ENCODE measurements at regions not wholly inside any gene's neighbourhood (a gene's known extent, or its start where the extent isn't known, plus 50 kb on each side); places are given as distances from the start of the nearest gene placed in this dataset.

DNA sequence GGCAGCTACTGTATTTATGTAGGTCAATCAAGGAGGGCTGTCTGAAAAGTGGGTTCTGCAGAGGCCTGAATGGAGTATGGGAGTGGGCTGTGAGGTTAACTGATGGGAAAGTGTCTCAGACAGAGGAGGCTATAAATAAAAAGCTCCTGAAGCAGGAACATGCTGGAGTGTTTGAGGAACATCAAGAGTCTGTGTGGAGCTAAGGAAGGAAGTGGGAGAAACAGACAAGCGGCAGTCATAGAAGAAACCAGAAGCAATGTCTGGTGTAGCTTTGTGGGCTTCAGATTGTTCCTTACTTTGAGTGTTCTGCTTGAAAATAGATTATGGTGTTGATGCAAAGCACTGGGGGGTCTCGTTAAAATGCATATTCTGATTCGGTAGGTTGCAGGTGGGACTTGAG lies 101.5 kb upstream of the OGFRL1 start:
- no peak for TF ChIP-seq POLR2A (IDR thresholded peaks at IDR 0.05)
- TF ChIP-seq, protein P1, sequence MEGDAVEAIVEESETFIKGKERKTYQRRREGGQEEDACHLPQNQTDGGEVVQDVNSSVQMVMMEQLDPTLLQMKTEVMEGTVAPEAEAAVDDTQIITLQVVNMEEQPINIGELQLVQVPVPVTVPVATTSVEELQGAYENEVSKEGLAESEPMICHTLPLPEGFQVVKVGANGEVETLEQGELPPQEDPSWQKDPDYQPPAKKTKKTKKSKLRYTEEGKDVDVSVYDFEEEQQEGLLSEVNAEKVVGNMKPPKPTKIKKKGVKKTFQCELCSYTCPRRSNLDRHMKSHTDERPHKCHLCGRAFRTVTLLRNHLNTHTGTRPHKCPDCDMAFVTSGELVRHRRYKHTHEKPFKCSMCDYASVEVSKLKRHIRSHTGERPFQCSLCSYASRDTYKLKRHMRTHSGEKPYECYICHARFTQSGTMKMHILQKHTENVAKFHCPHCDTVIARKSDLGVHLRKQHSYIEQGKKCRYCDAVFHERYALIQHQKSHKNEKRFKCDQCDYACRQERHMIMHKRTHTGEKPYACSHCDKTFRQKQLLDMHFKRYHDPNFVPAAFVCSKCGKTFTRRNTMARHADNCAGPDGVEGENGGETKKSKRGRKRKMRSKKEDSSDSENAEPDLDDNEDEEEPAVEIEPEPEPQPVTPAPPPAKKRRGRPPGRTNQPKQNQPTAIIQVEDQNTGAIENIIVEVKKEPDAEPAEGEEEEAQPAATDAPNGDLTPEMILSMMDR (IDR thresholded peaks at IDR 0.05) = no peak
- no peaks in the 10 kb centered on the region for H3K27me3 ChIP-seq
- intact Hi-C loops (cut with DNase I) = no loop called here
- H3K4me3 ChIP-seq = no peak overlapping the region
- 48 to 70% (median 58%) methylated on average over 3 of the region's 3 CpGs for WGBS, 4 donors
- DNase-seq = no peak
- no peaks in the 10 kb centered on the region for H3K9me3 ChIP-seq (replicated peaks in 1 of 3)
- H3K4me1 ChIP-seq (replicated peaks in 1 of 2) = no peaks in the 10 kb centered on the region
- no peak overlapping the region for H3K27ac ChIP-seq
- H3K36me3 ChIP-seq (replicated peaks in 1 of 2) = no peaks in the 10 kb centered on the region

DNA sequence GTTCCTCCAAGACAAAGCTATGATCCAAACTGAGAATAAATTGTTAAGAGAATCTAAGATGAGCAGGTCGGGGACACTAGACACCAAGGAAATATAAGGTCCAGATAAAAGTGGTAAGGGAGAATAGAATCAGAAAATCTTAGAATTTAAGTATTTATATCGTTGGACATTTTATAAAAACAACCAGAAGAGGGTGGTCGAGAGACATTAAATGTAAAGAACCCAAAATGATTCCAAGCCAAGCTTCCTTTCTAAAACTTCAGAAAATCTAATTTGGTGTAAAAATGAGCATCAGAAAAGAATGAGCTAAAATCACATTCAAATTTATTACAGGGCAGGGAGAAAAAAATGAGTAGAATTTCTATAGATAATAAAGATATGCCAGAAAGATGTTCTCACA lies 97.8 kb upstream of the OGFRL1 start:
- H3K9me3 ChIP-seq (replicated peaks in 1 of 3) = no peaks in the 10 kb centered on the region
- H3K4me3 ChIP-seq = no peak overlapping the region
- H3K36me3 ChIP-seq (replicated peaks in 1 of 2) = no peaks in the 10 kb centered on the region
- no peak for TF ChIP-seq POLR2A (IDR thresholded peaks at IDR 0.05)
- TF ChIP-seq, protein P1 (IDR thresholded peaks at IDR 0.05) = peak in 5 of 6 experiments; percentile 28 to 59 (median 47)
- no peak overlapping the region for H3K27ac ChIP-seq
- H3K27me3 ChIP-seq = no peaks in the 10 kb centered on the region
- H3K4me1 ChIP-seq (replicated peaks in 1 of 2) = no peaks in the 10 kb centered on the region
- no peak for DNase-seq
- intact Hi-C loops (cut with DNase I) = loop anchor here (5.0 to 10.0 kb wide), 2 partner anchors 154 to 161 kb away; no protein-coding TSS in a partner anchor
- WGBS, 4 donors = 3 to 21% (median 11%) methylated on average over 3 of the region's 3 CpGs

DNA sequence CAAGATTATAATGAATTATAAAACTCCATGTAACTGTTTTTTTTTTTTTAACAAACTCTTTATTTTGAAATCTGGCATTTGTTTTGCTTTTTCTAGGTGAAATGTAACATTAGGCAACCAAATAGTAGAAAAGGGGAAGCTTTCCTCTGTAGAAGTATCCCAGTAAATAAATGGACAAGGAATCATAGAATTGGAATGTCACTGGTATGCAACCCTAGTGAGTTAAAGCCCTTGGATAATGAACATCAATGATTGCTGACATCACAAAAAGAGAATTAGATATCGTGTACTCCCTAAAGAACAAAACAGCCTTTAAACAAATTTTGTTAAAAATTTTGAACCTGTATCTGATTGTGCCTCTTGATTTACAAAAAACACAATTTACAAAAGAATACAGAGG lies 93.9 kb upstream of the OGFRL1 start:
- H3K4me3 ChIP-seq = no peak overlapping the region
- DNase-seq = no peak
- intact Hi-C loops (cut with DNase I) = loop anchor here (5.0 to 10.0 kb wide), 2 partner anchors 150 to 158 kb away; no protein-coding TSS in a partner anchor
- no peaks in the 10 kb centered on the region for H3K4me1 ChIP-seq (replicated peaks in 1 of 2)
- no peaks in the 10 kb centered on the region for H3K36me3 ChIP-seq (replicated peaks in 1 of 2)
- TF ChIP-seq, protein P1 (IDR thresholded peaks at IDR 0.05) = no peak
- no peak for TF ChIP-seq POLR2A (IDR thresholded peaks at IDR 0.05)
- H3K27ac ChIP-seq = no peak overlapping the region
- H3K27me3 ChIP-seq = no peaks in the 10 kb centered on the region
- 69 to 75% (median 72%) methylated on average over 1 of the region's 1 CpG for WGBS, 4 donors
- H3K9me3 ChIP-seq (replicated peaks in 1 of 3) = no peaks in the 10 kb centered on the region

DNA sequence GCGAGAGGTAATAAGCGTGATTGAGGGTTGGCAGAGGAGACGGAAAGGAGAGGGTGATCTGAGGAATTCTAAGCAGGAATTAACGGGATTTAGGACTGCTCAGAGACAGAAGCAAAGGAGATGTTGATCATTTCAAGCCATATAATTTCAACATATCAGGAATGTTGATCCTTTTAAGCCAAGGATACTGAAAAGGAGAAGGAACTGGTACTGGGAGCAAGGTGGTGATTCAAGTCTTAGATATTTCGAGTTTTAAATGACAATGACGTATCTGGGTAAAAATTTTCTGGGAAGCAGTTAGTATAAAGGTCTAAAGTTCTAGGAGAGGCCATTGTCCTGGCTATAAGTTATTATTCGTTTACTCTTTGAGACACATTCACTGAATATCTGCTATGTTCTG lies 91.3 kb upstream of the OGFRL1 start:
- H3K4me1 ChIP-seq (replicated peaks in 1 of 2) = no peaks in the 10 kb centered on the region
- WGBS, 4 donors = 76 to 84% (median 83%) methylated on average over 7 of the region's 7 CpGs
- H3K4me3 ChIP-seq = no peak overlapping the region
- TF ChIP-seq POLR2A (IDR thresholded peaks at IDR 0.05) = no peak
- TF ChIP-seq, protein P1 (IDR thresholded peaks at IDR 0.05) = no peak
- no peak for DNase-seq
- no peaks in the 10 kb centered on the region for H3K27me3 ChIP-seq
- H3K27ac ChIP-seq = no peak overlapping the region
- intact Hi-C loops (cut with DNase I) = loop anchor here in 1 of 2 donors (10.0 kb wide), 1 partner anchor 148 kb away; no protein-coding TSS in a partner anchor
- no peaks in the 10 kb centered on the region for H3K9me3 ChIP-seq (replicated peaks in 1 of 3)
- H3K36me3 ChIP-seq (replicated peaks in 1 of 2) = no peaks in the 10 kb centered on the region

Measured in adrenal gland (tissue), 9 donors.